Neural progenitor cell (in vitro differentiated cells): ENCODE measurements at regions not wholly inside any gene's neighbourhood (a gene's known extent, or its start where the extent isn't known, plus 50 kb on each side); places are given as distances from the start of the nearest gene placed in this dataset.

Experiments
- EZH2 ChIP-seq: fragments of 200-600 bp; sonication (generic); IDR thresholded peaks from 2 replicates; pipeline ENCODE4 v1.6.1; 2017; ENCODE audit warnings: antibody characterized with exemption, mild to moderate bottlenecking, moderate library complexity
- TF ChIP-seq, protein P1 (sequence below): fragments of 200-600 bp; sonication (generic); IDR thresholded peaks from 2 replicates; pipeline ENCODE4 v1.5.1; 2017; ENCODE audit warnings: antibody characterized with exemption, mild to moderate bottlenecking

DNA sequence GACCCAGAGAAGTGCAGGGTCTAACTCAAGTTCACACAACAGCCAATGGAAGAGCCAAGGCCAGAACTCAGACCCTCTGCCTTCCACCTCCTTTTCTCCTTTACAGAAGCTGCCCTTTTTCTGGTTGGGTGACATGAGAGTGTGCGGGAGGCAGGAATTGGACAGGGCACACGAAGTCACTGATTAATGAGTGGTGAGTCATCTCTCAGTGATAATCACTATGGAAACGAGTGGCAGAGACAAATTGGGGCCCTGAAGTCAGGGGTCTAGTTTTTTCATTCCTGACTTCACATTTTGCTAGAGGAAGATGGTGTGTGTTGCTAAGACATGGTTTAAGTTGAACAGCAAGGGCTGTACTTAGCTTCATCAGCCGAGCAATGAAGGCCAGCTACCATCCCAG lies 312.7 kb upstream of the CCL2 start:
- TF ChIP-seq, protein P1, sequence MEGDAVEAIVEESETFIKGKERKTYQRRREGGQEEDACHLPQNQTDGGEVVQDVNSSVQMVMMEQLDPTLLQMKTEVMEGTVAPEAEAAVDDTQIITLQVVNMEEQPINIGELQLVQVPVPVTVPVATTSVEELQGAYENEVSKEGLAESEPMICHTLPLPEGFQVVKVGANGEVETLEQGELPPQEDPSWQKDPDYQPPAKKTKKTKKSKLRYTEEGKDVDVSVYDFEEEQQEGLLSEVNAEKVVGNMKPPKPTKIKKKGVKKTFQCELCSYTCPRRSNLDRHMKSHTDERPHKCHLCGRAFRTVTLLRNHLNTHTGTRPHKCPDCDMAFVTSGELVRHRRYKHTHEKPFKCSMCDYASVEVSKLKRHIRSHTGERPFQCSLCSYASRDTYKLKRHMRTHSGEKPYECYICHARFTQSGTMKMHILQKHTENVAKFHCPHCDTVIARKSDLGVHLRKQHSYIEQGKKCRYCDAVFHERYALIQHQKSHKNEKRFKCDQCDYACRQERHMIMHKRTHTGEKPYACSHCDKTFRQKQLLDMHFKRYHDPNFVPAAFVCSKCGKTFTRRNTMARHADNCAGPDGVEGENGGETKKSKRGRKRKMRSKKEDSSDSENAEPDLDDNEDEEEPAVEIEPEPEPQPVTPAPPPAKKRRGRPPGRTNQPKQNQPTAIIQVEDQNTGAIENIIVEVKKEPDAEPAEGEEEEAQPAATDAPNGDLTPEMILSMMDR = no peak
- no peak for TF ChIP-seq EZH2
